ENCODE measurements at regions not wholly inside any gene's neighbourhood (a gene's known extent, or its start where the extent isn't known, plus 50 kb on each side); places are given as distances from the start of the nearest gene placed in this dataset.

DNA sequence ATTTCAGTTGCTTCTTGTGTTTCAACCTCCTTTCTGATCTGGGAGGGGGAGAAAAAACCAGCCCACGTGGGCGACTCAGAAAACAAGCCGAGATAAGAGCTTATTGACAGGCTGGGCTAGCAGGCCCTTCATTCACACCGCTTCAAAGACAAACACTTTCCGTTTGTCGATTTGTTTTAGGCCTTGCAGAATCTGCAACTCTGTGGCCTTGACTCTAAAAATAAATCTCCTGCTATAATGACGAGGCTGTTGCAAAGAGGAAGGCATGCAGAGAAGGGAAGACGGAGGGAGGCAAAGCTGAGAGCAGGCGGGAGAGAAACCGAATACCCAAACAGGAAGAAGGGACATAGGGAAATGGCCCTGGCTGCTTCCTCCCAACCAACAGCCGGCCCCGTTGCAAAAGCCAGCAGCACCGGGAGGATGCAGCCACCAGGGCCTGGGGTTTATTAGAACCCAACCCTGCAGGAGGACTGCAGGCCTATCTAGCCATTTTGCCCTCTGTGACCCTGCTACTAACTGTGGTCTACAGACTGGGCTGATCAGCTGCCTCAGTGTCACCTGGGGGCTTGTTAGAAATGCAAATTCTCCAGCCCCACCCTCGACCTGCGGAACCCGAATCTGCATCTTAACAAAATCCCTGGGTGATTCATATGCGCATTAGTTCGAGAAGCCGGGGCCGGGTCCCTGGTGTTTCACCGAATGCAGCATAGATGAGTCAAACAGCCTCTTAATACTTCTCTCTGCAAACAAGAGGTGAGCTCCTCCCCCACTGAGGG lies 325.5 kb downstream of the BCOR start:
- H3F3A ChIP-seq (ENCODE audit: control insufficient read depth, insufficient read depth), result no peaks in the 10 kb centered on the region
- H3K4me1 ChIP-seq (ENCODE audit: control insufficient read depth, low read length), result no peaks in the 10 kb centered on the region
- H3K27me3 ChIP-seq (ENCODE audit: control insufficient read depth, low read length), result no peaks in the 10 kb centered on the region
- no peak overlapping the region for H3K4me3 ChIP-seq (ENCODE audit: low read length)
- H3K4me2 ChIP-seq (ENCODE audit: low read length), result no peak overlapping the region
- no peaks in the 10 kb centered on the region for H3K36me3 ChIP-seq (ENCODE audit: control insufficient read depth, low read length)
- no peak for TF ChIP-seq EZH2phosphoT487 (IDR thresholded peaks at IDR 0.05; ENCODE audit: borderline replicate concordance, low read length)
- TF ChIP-seq, protein P1, sequence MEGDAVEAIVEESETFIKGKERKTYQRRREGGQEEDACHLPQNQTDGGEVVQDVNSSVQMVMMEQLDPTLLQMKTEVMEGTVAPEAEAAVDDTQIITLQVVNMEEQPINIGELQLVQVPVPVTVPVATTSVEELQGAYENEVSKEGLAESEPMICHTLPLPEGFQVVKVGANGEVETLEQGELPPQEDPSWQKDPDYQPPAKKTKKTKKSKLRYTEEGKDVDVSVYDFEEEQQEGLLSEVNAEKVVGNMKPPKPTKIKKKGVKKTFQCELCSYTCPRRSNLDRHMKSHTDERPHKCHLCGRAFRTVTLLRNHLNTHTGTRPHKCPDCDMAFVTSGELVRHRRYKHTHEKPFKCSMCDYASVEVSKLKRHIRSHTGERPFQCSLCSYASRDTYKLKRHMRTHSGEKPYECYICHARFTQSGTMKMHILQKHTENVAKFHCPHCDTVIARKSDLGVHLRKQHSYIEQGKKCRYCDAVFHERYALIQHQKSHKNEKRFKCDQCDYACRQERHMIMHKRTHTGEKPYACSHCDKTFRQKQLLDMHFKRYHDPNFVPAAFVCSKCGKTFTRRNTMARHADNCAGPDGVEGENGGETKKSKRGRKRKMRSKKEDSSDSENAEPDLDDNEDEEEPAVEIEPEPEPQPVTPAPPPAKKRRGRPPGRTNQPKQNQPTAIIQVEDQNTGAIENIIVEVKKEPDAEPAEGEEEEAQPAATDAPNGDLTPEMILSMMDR (IDR thresholded peaks at IDR 0.05; ENCODE audit: low read depth, low read length, poor library complexity, severe bottlenecking), result no peak
- H3K9me3 ChIP-seq (ENCODE audit: control insufficient read depth, insufficient read depth, low read length), result no peaks in the 10 kb centered on the region
- no peaks in the 10 kb centered on the region for H3K9me2 ChIP-seq (replicated peaks; ENCODE audit: control insufficient read depth, low read length)
- H3K79me2 ChIP-seq (ENCODE audit: control insufficient read depth, low read length), result no peaks in the 10 kb centered on the region
- H4K20me1 ChIP-seq (ENCODE audit: control insufficient read depth, insufficient read depth, low read depth, low read length), result no peaks in the 10 kb centered on the region
- H3K27ac ChIP-seq (ENCODE audit: low read depth, low read length), result no peak overlapping the region

DNA sequence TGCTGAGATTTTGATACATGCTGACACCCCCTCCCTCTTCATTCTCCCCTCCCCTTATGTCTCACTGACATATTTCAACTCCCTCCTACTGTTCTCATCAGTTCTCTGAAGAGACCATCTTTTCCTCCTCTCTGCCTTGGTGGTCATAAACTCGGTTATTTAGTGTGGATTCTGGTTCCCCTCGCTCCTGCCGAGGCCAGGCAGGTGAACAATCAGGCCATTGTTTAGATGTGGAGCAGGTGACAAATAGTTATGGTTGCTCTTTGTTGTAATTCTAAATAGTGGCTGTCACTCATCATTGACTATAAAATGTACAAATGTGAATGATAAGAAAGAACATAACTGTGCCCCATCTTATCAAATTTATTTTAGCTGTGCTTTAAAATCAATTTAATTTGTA lies 324.6 kb downstream of the BCOR start:
- H3K36me3 ChIP-seq (ENCODE audit: control insufficient read depth, low read length), result no peaks in the 10 kb centered on the region
- no peaks in the 10 kb centered on the region for H3K27me3 ChIP-seq (ENCODE audit: control insufficient read depth, low read length)
- no peak overlapping the region for H3K4me2 ChIP-seq (ENCODE audit: low read length)
- TF ChIP-seq EZH2phosphoT487 (IDR thresholded peaks at IDR 0.05; ENCODE audit: borderline replicate concordance, low read length), result no peak
- TF ChIP-seq, protein P1 (IDR thresholded peaks at IDR 0.05; ENCODE audit: low read depth, low read length, poor library complexity, severe bottlenecking), result no peak
- no peaks in the 10 kb centered on the region for H4K20me1 ChIP-seq (ENCODE audit: control insufficient read depth, insufficient read depth, low read depth, low read length)
- no peaks in the 10 kb centered on the region for H3K79me2 ChIP-seq (ENCODE audit: control insufficient read depth, low read length)
- H3K4me1 ChIP-seq (ENCODE audit: control insufficient read depth, low read length), result no peaks in the 10 kb centered on the region
- no peak overlapping the region for H3K4me3 ChIP-seq (ENCODE audit: low read length)
- no peaks in the 10 kb centered on the region for H3K9me2 ChIP-seq (replicated peaks; ENCODE audit: control insufficient read depth, low read length)
- no peaks in the 10 kb centered on the region for H3K9me3 ChIP-seq (ENCODE audit: control insufficient read depth, insufficient read depth, low read length)
- H3K27ac ChIP-seq (ENCODE audit: low read depth, low read length), result no peak overlapping the region
- no peaks in the 10 kb centered on the region for H3F3A ChIP-seq (ENCODE audit: control insufficient read depth, insufficient read depth)

DNA sequence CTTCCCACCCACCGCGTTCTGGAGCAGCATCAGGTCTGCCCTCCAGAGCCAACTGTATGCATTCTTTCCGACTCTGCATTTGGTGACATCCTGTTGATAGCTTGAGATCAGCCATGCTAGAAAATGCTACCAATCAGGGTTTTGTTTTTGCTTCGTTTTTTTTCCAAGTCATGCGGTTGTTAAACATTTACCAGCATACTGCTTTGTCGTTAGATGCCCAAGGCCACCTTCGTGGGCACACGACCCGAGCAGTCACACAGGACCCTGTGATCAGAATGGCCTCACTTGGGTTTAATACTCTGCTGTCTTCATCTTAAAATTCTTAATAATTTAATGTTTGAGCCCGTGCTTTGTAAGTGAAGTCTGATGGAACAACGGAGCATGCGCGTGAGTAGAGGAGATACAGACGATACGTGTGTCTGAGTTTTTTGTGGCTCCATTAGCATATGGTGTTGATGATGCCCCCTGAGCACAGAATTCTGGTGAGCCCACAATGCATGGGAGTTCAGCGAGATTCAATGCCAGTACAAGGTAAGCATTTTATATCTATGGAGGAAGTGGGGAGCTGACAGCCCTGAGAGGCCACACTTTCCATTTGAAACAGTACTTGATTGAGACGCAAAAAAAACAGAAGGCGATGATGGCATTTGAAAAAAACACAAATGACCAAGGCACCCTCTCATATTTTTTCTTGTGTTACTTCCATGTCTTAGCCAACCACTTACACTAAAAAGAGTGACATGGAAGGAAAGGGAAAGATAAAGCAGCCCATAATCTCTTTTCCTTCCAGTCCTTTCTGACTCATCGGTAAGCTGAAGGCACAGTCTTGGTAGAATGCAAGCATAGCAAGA lies 323.6 kb downstream of the BCOR start:
- no peak for TF ChIP-seq EZH2phosphoT487 (IDR thresholded peaks at IDR 0.05; ENCODE audit: borderline replicate concordance, low read length)
- TF ChIP-seq, protein P1 (IDR thresholded peaks at IDR 0.05; ENCODE audit: low read depth, low read length, poor library complexity, severe bottlenecking), result no peak
- Histone ChIP-seq H3K9me3 (ENCODE audit: control insufficient read depth, insufficient read depth, low read length) (no peaks in the 10 kb centered on the region), H3K27me3 (ENCODE audit: control insufficient read depth, low read length) (no peaks in the 10 kb centered on the region), H3K79me2 (ENCODE audit: control insufficient read depth, low read length) (no peaks in the 10 kb centered on the region), H4K20me1 (ENCODE audit: control insufficient read depth, insufficient read depth, low read depth, low read length) (no peaks in the 10 kb centered on the region), H3K4me3 (ENCODE audit: low read length) (no peak overlapping the region), H3K4me1 (ENCODE audit: control insufficient read depth, low read length) (no peaks in the 10 kb centered on the region), H3K4me2 (ENCODE audit: low read length) (no peak overlapping the region), H3F3A (ENCODE audit: control insufficient read depth, insufficient read depth) (no peaks in the 10 kb centered on the region), H3K27ac (ENCODE audit: low read depth, low read length) (no peak overlapping the region), H3K36me3 (ENCODE audit: control insufficient read depth, low read length) (no peaks in the 10 kb centered on the region), H3K9me2 (replicated peaks; ENCODE audit: control insufficient read depth, low read length) (no peaks in the 10 kb centered on the region)

Measured in DOHH2 (cell line).